GM23338 (cell line): ENCODE measurements at regions not wholly inside any gene's neighbourhood (a gene's known extent, or its start where the extent isn't known, plus 50 kb on each side); places are given as distances from the start of the nearest gene placed in this dataset.

Experiments
- ATAC-seq: fragments of 200-7000 bp; cut with Tn5 transposase; 3 replicates; pipeline ENCODE4 v1.9.1; 2020
- DNase-seq: peaks from one replicate; pipeline ENCODE4 v3.0.0-alpha.2; 2015; ENCODE audit warnings: low spot score
- H2AFZ ChIP-seq: fragments of 200-600 bp; sonication (generic); 2 replicates; pipeline ENCODE4 v1.8.0; 2016; ENCODE audit warnings: antibody characterized with exemption, mild to moderate bottlenecking, moderate library complexity
- H3F3A ChIP-seq: fragments of 200-600 bp; sonication (generic); replicated peaks from 2 replicates; pipeline ENCODE4 v1.8.0; 2017; ENCODE audit warnings: antibody characterized with exemption, mixed run types, low read depth
- H3K27ac ChIP-seq: fragments of 200-600 bp; sonication (generic); 2 replicates; pipeline ENCODE4 v1.6.1; 2016; ENCODE audit warnings: low read depth
- H3K27me3 ChIP-seq: fragments of 200-600 bp; sonication (generic); 2 replicates; pipeline ENCODE4 v1.8.0; 2016; ENCODE audit warnings: mild to moderate bottlenecking, mixed run types, moderate library complexity; ENCODE audit not compliant: insufficient read depth
- H3K36me3 ChIP-seq: fragments of 200-600 bp; sonication (generic); 2 replicates; pipeline ENCODE4 v1.8.0; 2016; ENCODE audit warnings: mild to moderate bottlenecking; ENCODE audit not compliant: insufficient read depth
- H3K4me1 ChIP-seq: fragments of 200-600 bp; sonication (generic); 2 replicates; pipeline ENCODE4 v1.8.0; 2016; ENCODE audit warnings: mild to moderate bottlenecking, moderate library complexity; ENCODE audit not compliant: insufficient read depth
- H3K4me2 ChIP-seq: fragments of 200-600 bp; sonication (generic); 2 replicates; pipeline ENCODE4 v1.7.1; 2017; ENCODE audit warnings: mixed run types
- H3K4me3 ChIP-seq: fragments of 200-600 bp; sonication (generic); 2 replicates; pipeline ENCODE4 v1.6.1; 2016; ENCODE audit warnings: mixed run types
- H3K79me2 ChIP-seq: fragments of 200-600 bp; sonication (generic); replicated peaks from 2 replicates; pipeline ENCODE4 v1.8.0; 2017; ENCODE audit warnings: mild to moderate bottlenecking; ENCODE audit not compliant: insufficient read depth
- H3K9me2 ChIP-seq: fragments of 200-600 bp; sonication (generic); 2 replicates; pipeline ENCODE4 v1.8.0; 2017; ENCODE audit not compliant: insufficient read depth
- H4K20me1 ChIP-seq: fragments of 200-600 bp; sonication (generic); replicated peaks from 2 replicates; pipeline ENCODE4 v1.8.0; 2017; ENCODE audit warnings: mild to moderate bottlenecking; ENCODE audit not compliant: insufficient read depth
- H3K27ac Mint-ChIP-seq: 2 replicates; pipeline ENCODE4 v1.8.0; 2020; ENCODE audit warnings: inconsistent platforms, mild to moderate bottlenecking, moderate library complexity, mixed read lengths
- H3K27me3 Mint-ChIP-seq: 3 replicates; pipeline ENCODE4 v1.8.0; 2022; ENCODE audit warnings: low read depth, mild to moderate bottlenecking, moderate library complexity, mixed read lengths, inconsistent platforms; ENCODE audit not compliant: insufficient read depth, poor library complexity
- H3K36me3 Mint-ChIP-seq: 3 replicates; pipeline ENCODE4 v1.8.0; 2021; ENCODE audit warnings: low read depth, mild to moderate bottlenecking, inconsistent platforms, moderate library complexity, mixed read lengths
- H3K4me1 Mint-ChIP-seq: 3 replicates; pipeline ENCODE4 v1.8.0; 2020; ENCODE audit warnings: mild to moderate bottlenecking, inconsistent platforms, mixed read lengths
- H3K4me3 Mint-ChIP-seq: 3 replicates; pipeline ENCODE4 v1.8.0; 2021; ENCODE audit warnings: moderate library complexity, mild to moderate bottlenecking, inconsistent platforms, mixed read lengths
- H3K9me3 Mint-ChIP-seq: 3 replicates; pipeline ENCODE4 v1.8.0; 2020; ENCODE audit warnings: moderate library complexity, mild to moderate bottlenecking, inconsistent platforms, mixed read lengths
- CREB1 ChIP-seq: fragments of 250-450 bp; sonication (Bioruptor Pico); IDR thresholded peaks from 2 replicates; pipeline ENCODE4 v1.5.0; 2020; ENCODE audit warnings: low read depth, mild to moderate bottlenecking, moderate library complexity
- ETS1 ChIP-seq: IDR thresholded peaks from 2 replicates; pipeline ENCODE4 v1.6.1; 2016; ENCODE audit warnings: antibody characterized with exemption
- JUNB ChIP-seq: IDR thresholded peaks from one replicate; pipeline ENCODE4 v1.6.1; 2016; ENCODE audit warnings: antibody characterized with exemption; ENCODE audit not compliant: unreplicated experiment
- NANOG ChIP-seq: IDR thresholded peaks from 2 replicates; pipeline ENCODE4 v1.6.1; 2016; ENCODE audit warnings: antibody characterized with exemption, borderline replicate concordance
- POLR2AphosphoS5 ChIP-seq: IDR thresholded peaks from 2 replicates; pipeline ENCODE4 v1.6.1; 2016; ENCODE audit warnings: antibody characterized with exemption, low read depth
- STAT1 ChIP-seq: IDR thresholded peaks from one replicate; pipeline ENCODE4 v1.6.1; 2016; ENCODE audit warnings: antibody characterized with exemption; ENCODE audit not compliant: unreplicated experiment
- ZNF114 ChIP-seq: fragments of 250-450 bp; sonication (Bioruptor Pico); IDR thresholded peaks from 2 replicates; pipeline ENCODE4 v1.5.0; 2020; ENCODE audit warnings: mild to moderate bottlenecking, moderate library complexity
- TF ChIP-seq, protein P1 (sequence below): IDR thresholded peaks from one replicate; pipeline ENCODE4 v1.6.1; 2018; ENCODE audit warnings: antibody characterized with exemption; ENCODE audit not compliant: unreplicated experiment
- TF ChIP-seq, protein P2 (sequence below): fragments of 250-450 bp; sonication (Bioruptor Pico); IDR thresholded peaks from 2 replicates; pipeline ENCODE4 v1.5.0; 2020; ENCODE audit warnings: mild to moderate bottlenecking, moderate library complexity

DNA sequence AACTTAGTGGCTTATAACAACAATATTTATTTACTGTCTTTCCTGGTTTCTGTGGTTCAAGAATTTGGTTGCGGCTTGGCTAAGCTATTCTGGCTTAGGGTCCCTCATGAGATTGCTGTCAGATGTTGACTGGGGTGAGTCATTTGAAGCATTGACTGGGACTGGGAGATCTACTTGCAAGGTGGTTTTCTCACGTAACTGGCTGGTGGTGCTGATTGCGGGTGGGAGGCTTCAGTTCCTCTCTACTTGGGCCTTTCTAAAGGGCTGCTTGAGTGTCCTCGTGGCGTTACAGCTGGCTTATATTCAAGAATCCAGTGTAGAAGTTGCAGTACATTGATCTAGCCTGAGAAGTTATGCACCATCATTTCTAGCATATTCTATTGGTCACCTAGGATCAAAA, 218.5 kb upstream of the ELAVL2 start:
- no peak overlapping the region for H3K27ac Mint-ChIP-seq
- H3K9me3 Mint-ChIP-seq = no peaks in the 10 kb centered on the region
- DNase-seq (no peak), ATAC-seq (no peak)
- TF ChIP-seq CREB1 (CRISPR knock-in tag) (no peak), JUNB (no peak), ETS1 (no peak), NANOG (no peak), POLR2AphosphoS5 (no peak), STAT1 (no peak), ZNF114 (no peak)
- TF ChIP-seq, protein P1, sequence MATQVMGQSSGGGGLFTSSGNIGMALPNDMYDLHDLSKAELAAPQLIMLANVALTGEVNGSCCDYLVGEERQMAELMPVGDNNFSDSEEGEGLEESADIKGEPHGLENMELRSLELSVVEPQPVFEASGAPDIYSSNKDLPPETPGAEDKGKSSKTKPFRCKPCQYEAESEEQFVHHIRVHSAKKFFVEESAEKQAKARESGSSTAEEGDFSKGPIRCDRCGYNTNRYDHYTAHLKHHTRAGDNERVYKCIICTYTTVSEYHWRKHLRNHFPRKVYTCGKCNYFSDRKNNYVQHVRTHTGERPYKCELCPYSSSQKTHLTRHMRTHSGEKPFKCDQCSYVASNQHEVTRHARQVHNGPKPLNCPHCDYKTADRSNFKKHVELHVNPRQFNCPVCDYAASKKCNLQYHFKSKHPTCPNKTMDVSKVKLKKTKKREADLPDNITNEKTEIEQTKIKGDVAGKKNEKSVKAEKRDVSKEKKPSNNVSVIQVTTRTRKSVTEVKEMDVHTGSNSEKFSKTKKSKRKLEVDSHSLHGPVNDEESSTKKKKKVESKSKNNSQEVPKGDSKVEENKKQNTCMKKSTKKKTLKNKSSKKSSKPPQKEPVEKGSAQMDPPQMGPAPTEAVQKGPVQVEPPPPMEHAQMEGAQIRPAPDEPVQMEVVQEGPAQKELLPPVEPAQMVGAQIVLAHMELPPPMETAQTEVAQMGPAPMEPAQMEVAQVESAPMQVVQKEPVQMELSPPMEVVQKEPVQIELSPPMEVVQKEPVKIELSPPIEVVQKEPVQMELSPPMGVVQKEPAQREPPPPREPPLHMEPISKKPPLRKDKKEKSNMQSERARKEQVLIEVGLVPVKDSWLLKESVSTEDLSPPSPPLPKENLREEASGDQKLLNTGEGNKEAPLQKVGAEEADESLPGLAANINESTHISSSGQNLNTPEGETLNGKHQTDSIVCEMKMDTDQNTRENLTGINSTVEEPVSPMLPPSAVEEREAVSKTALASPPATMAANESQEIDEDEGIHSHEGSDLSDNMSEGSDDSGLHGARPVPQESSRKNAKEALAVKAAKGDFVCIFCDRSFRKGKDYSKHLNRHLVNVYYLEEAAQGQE = no peak
- TF ChIP-seq, protein P2, sequence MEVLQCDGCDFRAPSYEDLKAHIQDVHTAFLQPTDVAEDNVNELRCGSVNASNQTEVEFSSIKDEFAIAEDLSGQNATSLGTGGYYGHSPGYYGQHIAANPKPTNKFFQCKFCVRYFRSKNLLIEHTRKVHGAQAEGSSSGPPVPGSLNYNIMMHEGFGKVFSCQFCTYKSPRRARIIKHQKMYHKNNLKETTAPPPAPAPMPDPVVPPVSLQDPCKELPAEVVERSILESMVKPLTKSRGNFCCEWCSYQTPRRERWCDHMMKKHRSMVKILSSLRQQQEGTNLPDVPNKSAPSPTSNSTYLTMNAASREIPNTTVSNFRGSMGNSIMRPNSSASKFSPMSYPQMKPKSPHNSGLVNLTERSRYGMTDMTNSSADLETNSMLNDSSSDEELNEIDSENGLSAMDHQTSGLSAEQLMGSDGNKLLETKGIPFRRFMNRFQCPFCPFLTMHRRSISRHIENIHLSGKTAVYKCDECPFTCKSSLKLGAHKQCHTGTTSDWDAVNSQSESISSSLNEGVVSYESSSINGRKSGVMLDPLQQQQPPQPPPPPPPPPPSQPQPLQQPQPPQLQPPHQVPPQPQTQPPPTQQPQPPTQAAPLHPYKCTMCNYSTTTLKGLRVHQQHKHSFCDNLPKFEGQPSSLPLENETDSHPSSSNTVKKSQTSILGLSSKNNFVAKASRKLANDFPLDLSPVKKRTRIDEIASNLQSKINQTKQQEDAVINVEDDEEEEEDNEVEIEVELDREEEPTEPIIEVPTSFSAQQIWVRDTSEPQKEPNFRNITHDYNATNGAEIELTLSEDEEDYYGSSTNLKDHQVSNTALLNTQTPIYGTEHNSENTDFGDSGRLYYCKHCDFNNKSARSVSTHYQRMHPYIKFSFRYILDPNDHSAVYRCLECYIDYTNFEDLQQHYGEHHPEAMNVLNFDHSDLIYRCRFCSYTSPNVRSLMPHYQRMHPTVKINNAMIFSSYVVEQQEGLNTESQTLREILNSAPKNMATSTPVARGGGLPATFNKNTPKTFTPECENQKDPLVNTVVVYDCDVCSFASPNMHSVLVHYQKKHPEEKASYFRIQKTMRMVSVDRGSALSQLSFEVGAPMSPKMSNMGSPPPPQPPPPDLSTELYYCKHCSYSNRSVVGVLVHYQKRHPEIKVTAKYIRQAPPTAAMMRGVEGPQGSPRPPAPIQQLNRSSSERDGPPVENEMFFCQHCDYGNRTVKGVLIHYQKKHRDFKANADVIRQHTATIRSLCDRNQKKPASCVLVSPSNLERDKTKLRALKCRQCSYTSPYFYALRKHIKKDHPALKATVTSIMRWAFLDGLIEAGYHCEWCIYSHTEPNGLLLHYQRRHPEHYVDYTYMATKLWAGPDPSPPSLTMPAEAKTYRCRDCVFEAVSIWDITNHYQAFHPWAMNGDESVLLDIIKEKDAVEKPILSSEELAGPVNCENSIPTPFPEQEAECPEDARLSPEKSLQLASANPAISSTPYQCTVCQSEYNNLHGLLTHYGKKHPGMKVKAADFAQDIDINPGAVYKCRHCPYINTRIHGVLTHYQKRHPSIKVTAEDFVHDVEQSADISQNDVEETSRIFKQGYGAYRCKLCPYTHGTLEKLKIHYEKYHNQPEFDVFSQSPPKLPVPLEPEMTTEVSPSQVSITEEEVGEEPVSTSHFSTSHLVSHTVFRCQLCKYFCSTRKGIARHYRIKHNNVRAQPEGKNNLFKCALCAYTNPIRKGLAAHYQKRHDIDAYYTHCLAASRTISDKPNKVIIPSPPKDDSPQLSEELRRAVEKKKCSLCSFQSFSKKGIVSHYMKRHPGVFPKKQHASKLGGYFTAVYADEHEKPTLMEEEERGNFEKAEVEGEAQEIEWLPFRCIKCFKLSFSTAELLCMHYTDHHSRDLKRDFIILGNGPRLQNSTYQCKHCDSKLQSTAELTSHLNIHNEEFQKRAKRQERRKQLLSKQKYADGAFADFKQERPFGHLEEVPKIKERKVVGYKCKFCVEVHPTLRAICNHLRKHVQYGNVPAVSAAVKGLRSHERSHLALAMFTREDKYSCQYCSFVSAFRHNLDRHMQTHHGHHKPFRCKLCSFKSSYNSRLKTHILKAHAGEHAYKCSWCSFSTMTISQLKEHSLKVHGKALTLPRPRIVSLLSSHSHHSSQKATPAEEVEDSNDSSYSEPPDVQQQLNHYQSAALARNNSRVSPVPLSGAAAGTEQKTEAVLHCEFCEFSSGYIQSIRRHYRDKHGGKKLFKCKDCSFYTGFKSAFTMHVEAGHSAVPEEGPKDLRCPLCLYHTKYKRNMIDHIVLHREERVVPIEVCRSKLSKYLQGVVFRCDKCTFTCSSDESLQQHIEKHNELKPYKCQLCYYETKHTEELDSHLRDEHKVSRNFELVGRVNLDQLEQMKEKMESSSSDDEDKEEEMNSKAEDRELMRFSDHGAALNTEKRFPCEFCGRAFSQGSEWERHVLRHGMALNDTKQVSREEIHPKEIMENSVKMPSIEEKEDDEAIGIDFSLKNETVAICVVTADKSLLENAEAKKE (CRISPR knock-in tag) = no peak
- Histone ChIP-seq H4K20me1 (no peaks in the 10 kb centered on the region), H3K4me3 (no peak overlapping the region), H3K79me2 (no peaks in the 10 kb centered on the region), H2AFZ (no peak overlapping the region), H3K36me3 (no peaks in the 10 kb centered on the region), H3K4me1 (peaks cover 4% of the 10 kb centered on the region; the same call in 1 of the 2 replicates), H3K27me3 (no peaks in the 10 kb centered on the region), H3K9me2 (no peaks in the 10 kb centered on the region), H3K4me2 (no peak overlapping the region), H3K27ac (no peak overlapping the region), H3F3A (no peaks in the 10 kb centered on the region)
- no peaks in the 10 kb centered on the region for H3K27me3 Mint-ChIP-seq
- H3K36me3 Mint-ChIP-seq = no peaks in the 10 kb centered on the region
- H3K4me3 Mint-ChIP-seq = no peak overlapping the region
- peaks cover 3% of the 10 kb centered on the region; the same call in 1 of the 3 replicates for H3K4me1 Mint-ChIP-seq
